Fibroblast of villous mesenchyme (primary cell): ENCODE measurements at regions not wholly inside any gene's neighbourhood (a gene's known extent, or its start where the extent isn't known, plus 50 kb on each side); places are given as distances from the start of the nearest gene placed in this dataset.

Source experiments
- DNase-seq: peaks from one replicate; pipeline ENCODE4 v3.0.0-alpha.2; 2010; ENCODE audit warnings: low read depth
- H3K4me3 ChIP-seq: 2 replicates; pipeline ENCODE4 v1.5.1; 2011; ENCODE audit warnings: low read depth, mild to moderate bottlenecking, low read length
- TF ChIP-seq, protein P1 (sequence below): IDR thresholded peaks from 2 replicates; pipeline ENCODE4 v1.5.1; 2012; ENCODE audit warnings: low read depth, mild to moderate bottlenecking, low read length; ENCODE audit not compliant: insufficient read depth

DNA sequence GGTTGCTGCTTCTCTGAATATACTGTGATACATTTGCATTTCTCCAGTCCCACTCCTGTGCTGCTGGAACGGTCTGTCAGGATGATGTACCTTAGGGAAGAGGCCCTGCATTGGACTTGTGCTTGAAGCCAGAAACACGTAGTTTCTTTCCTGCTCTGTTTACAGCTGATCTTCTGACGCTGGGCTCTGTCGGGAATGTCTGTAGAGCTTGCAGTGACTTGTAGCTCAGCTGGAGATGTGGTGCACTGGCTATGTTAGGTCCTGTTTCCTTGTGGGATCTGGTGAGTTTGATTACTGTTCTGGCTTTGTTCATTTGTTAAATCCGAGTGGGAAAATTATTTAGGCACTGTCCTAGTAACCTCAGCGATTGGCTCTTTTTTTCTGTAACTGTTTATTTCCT, 137.2 kb upstream of the WDR1 start:
- H3K4me3 ChIP-seq: no peak overlapping the region
- TF ChIP-seq, protein P1, sequence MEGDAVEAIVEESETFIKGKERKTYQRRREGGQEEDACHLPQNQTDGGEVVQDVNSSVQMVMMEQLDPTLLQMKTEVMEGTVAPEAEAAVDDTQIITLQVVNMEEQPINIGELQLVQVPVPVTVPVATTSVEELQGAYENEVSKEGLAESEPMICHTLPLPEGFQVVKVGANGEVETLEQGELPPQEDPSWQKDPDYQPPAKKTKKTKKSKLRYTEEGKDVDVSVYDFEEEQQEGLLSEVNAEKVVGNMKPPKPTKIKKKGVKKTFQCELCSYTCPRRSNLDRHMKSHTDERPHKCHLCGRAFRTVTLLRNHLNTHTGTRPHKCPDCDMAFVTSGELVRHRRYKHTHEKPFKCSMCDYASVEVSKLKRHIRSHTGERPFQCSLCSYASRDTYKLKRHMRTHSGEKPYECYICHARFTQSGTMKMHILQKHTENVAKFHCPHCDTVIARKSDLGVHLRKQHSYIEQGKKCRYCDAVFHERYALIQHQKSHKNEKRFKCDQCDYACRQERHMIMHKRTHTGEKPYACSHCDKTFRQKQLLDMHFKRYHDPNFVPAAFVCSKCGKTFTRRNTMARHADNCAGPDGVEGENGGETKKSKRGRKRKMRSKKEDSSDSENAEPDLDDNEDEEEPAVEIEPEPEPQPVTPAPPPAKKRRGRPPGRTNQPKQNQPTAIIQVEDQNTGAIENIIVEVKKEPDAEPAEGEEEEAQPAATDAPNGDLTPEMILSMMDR: no peak
- no peak for DNase-seq

DNA sequence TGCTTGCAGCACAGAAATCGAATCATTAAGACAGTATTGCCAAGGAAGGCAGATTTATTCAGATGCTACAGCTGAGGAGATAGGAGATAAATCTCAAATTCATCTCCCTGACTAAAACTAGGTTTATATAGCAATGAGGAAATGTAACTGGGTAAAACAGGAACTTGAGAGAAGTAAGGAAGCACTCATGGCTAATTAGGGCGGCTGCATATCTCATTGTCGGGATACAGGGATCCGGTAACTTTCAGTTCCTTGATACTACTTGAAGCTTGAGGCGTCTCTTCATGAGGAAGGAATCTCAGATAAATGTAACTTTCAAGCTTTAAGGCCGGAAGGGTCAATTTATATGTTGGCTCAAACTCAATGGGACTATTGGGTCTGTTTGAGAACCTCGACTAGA, 129.2 kb upstream of the WDR1 start:
- no peak for DNase-seq
- TF ChIP-seq, protein P1: no peak
- no peak overlapping the region for H3K4me3 ChIP-seq

DNA sequence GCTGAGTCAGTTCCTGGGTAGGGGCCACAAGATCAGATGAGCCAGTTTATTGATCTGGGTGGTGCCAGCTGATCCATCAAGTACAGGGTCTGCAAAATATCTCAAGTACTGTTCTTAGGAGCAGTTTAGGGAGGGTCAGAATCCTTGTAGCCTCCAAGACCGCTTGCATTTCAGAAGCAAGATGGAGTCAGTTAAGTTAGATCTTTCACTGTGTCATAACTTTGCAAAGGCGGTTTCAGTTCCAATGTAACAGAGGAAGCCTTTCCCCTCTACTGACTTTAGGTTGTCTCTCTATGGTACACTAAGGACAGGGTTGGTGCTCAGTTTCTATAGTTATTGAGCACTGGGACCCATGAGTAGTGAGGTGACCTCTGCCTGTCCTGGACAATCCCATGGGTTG, 127.3 kb upstream of the WDR1 start:
- TF ChIP-seq, protein P1: no peak
- no peak for DNase-seq
- H3K4me3 ChIP-seq: no peak overlapping the region

DNA sequence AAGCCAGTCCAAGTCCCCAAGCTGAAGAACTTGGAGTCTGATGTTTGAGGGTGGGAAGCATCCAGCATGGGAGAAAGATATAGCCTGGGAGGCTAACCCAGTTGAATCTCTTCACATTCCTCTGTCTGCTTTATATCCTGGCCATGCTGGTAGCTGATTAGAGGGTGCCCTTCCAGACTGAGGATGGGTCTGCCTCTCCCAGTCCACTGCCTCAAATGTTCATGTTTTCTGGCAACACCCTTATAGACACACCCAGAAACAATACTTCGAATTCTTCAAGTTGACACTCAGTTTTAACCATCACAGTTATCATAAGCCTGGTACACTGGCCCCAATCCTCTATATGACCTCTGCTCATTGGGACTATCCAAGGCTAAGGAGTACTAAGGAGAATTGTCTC, 124.1 kb upstream of the WDR1 start:
- DNase-seq: no peak

DNA sequence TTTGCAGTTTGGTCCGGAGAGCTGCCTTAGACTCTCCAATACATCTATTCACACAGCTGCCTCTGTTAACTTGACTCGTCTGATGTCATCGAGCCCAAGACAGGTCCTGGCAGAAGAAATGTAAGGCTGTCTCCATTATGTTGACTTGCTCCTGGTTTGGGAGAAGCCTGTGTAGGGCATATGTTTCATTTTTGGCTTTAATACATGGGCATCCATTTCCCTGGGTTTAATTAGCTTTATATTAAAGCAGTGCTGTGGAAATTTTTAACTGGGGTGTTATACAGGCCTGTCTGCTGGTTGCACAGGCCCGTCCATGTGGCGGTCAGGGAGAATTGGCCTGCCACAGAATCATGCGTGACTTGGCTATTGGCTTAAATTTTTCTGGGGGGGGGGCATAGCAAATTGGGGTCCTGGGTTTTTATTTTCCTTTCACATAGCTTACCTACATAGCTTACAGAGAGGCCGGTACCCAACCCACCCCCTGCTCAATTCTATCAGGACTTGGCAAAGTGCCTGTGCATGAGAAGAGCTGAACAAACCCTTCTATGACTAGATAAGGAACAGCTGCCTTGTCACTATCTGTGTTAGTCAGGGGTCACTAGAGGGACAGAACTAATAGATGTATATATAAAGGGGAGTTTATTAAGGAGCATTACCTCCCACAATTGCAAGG, 123.5 kb upstream of the WDR1 start:
- no peak overlapping the region for H3K4me3 ChIP-seq
- no peak for DNase-seq
- TF ChIP-seq, protein P1: no peak

More for the DNA sequence above, 124.1 kb upstream of the WDR1 start:
- no peak overlapping the region for H3K4me3 ChIP-seq
- TF ChIP-seq, protein P1: no peak

DNA sequence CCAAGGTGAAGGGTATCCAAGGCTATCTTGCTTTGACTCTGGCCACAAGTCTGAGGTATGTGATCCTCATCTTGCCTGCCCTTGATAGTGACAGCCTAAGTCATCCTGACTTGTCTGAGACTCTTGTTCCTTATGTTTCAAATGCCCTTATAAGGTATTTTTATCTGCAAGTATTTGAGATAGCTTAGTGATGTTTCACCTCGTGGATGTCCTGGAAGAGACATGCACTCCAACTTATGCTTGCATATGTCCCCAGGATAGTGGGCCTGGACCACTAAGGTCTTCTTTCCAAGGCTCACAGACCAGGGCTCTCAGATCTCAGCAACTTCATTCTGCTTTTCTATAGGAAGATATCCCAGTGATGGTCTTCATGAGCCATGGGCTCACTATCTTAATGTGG, 120.5 kb upstream of the WDR1 start:
- TF ChIP-seq, protein P1: no peak
- no peak overlapping the region for H3K4me3 ChIP-seq
- no peak for DNase-seq

DNA sequence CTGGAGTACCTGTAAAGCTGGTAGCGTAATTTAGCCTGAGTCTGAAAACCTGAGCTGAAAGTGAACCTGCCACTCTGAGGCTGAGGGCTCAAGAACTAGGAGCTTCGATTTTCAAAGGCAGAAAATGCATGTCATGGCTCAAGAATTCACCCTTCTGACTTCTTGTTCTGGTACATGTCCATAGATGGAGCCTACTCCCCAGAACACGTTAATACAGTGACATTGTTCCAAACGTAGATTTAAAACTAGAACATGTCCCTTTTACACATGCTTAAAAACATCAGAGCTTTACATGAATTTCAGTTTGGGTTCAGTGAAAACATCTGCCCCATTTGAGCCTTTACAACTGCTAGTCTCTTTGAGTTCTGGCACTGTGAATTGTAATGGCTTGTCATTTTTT, 115.5 kb upstream of the WDR1 start:
- no peak for DNase-seq
- TF ChIP-seq, protein P1: no peak
- no peak overlapping the region for H3K4me3 ChIP-seq
